ENCODE measurements at regions not wholly inside any gene's neighbourhood (a gene's known extent, or its start where the extent isn't known, plus 50 kb on each side); places are given as distances from the start of the nearest gene placed in this dataset.

GRCh38 chr18:57202881-57203280, 56.0 kb downstream of the BOD1L2 start:
- Histone ChIP-seq H3K4me2 (ENCODE audit: insufficient read depth, low read length) (no peak overlapping the region), H3K9me1 (ENCODE audit: control insufficient read depth, insufficient read depth, low read length) (no peaks in the 10 kb centered on the region), H3K36me3 (ENCODE audit: control insufficient read depth, insufficient read depth, low read length) (no peaks in the 10 kb centered on the region), H3K79me2 (ENCODE audit: control insufficient read depth, insufficient read depth, low read length) (no peaks in the 10 kb centered on the region), H2AFZ (ENCODE audit: low read depth, low read length) (no peak overlapping the region), H3K27me3 (ENCODE audit: control insufficient read depth in 2 of 2, insufficient read depth in 2 of 2, low read length in 2 of 2) (no peaks in the 10 kb centered on the region), H3K9me3 (replicated peaks; ENCODE audit: control insufficient read depth, insufficient read depth, low read depth, low read length) (no peaks in the 10 kb centered on the region), H3K4me3 (no peak overlapping the region), H4K20me1 (replicated peaks; ENCODE audit: control insufficient read depth, insufficient read depth, low read length) (no peaks in the 10 kb centered on the region), H3K27ac (ENCODE audit: extremely low read depth, low read depth, low read length) (no peak overlapping the region), H3K9ac (ENCODE audit: insufficient read depth in 1 of 2, low read depth in 2 of 2, low read length in 2 of 2) (no peak overlapping the region), H3K4me1 (replicated peaks in 1 of 2; ENCODE audit: control insufficient read depth in 2 of 2, insufficient read depth in 2 of 2, low read length in 2 of 2) (no peaks in the 10 kb centered on the region)
- ATAC-seq (no peak), DNase-seq (ENCODE audit: extremely low read depth in 1 of 4, low spot score in 3 of 4) (no peak), FAIRE-seq (no peak)
- 4% methylated on average over 3 of the region's 3 CpGs for WGBS (ENCODE audit: insufficient coverage, low coverage, missing lambda C conversion rate)
- in situ Hi-C loops (cut with MboI) (no loop called here), intact Hi-C loops (cut with micrococcal nuclease) (no loop called here)
- ChIA-PET POLR2A (no interaction called here), CTCF (ENCODE audit: low intra/inter-chr PET ratio) (no interaction called here)
- TF ChIP-seq NR2F6 (CRISPR knock-in tag; IDR thresholded peaks at IDR 0.05), result no peak
- no peak for TF ChIP-seq ZNF134 (CRISPR knock-in tag; conservative IDR thresholded peaks at IDR 0.05)
- TF ChIP-seq ZNF77 (CRISPR knock-in tag; IDR thresholded peaks at IDR 0.05), result no peak
- no peak for TF ChIP-seq CTCFL (IDR thresholded peaks at IDR 0.05; ENCODE audit: borderline replicate concordance, insufficient read depth, low read depth, low read length, poor library complexity, severe bottlenecking)
- no peak for TF ChIP-seq ZNF655 (CRISPR knock-in tag; IDR thresholded peaks at IDR 0.05)
- BruUV-seq (replicated peaks), result no TSS peak
